GM12873 (cell line): ENCODE measurements at regions not wholly inside any gene's neighbourhood (a gene's known extent, or its start where the extent isn't known, plus 50 kb on each side); places are given as distances from the start of the nearest gene placed in this dataset.
A peak's percentile ranks its signal among the peaks of the same experiment; 100 is the strongest.

Experiments used
- TF ChIP-seq, protein P1 (sequence below): IDR thresholded peaks from 2 replicates; pipeline ENCODE4 v1.5.1; 2012; ENCODE audit warnings: low read depth, mild to moderate bottlenecking, moderate library complexity, low read length, control low read depth; ENCODE audit not compliant: insufficient read depth; ENCODE audit errors: missing control alignments

DNA sequence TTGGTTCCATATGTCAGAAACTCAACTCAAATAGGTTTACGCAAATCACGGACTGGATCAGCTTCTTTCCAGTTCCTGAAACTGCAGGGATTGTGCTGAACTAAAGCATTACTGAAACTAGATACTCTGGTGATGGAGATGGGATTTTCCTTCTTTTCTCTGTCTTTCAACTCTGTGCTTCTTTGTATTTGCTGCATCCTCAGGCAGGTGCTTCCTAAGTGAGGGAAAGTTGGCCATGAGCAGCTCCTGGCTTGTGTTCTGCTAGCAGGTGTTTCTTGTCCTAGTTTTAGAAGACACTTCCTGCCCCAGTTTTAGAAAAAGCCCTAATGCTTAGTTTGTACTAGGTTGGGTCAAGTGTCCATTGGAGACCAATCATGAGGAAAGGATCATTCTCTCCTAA, 86.7 kb upstream of the USP24 start:
- TF ChIP-seq, protein P1, sequence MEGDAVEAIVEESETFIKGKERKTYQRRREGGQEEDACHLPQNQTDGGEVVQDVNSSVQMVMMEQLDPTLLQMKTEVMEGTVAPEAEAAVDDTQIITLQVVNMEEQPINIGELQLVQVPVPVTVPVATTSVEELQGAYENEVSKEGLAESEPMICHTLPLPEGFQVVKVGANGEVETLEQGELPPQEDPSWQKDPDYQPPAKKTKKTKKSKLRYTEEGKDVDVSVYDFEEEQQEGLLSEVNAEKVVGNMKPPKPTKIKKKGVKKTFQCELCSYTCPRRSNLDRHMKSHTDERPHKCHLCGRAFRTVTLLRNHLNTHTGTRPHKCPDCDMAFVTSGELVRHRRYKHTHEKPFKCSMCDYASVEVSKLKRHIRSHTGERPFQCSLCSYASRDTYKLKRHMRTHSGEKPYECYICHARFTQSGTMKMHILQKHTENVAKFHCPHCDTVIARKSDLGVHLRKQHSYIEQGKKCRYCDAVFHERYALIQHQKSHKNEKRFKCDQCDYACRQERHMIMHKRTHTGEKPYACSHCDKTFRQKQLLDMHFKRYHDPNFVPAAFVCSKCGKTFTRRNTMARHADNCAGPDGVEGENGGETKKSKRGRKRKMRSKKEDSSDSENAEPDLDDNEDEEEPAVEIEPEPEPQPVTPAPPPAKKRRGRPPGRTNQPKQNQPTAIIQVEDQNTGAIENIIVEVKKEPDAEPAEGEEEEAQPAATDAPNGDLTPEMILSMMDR, result no peak

DNA sequence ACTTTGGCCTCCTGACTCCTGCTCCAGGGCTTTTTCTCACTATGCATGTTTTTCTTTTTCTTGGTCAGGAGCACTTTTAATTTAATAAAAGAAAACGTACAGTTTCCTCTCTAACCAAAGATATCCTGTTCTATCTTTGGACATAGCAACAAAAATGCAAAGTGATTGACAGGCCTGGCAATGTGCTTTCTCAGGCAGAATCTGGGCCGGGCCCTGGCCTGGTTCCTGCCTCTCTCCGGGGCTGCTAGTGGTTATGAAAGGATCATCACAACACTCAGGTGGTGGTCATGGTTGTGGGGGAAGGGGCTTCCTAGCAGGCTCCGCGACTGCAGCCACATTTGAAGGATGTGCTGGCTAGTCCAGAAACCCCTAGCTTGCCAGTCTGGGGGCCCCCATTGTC, 85.8 kb upstream of the USP24 start:
- TF ChIP-seq, protein P1, result no peak

GRCh38 chr1:55298167-55298894, 83.2 kb upstream of the USP24 start:
- TF ChIP-seq, protein P1, result no peak

- TF ChIP-seq, protein P1, result peak; percentile 35
Observed at GRCh38 chr1:55289614-55290013, 74.5 kb upstream of the USP24 start.

DNA sequence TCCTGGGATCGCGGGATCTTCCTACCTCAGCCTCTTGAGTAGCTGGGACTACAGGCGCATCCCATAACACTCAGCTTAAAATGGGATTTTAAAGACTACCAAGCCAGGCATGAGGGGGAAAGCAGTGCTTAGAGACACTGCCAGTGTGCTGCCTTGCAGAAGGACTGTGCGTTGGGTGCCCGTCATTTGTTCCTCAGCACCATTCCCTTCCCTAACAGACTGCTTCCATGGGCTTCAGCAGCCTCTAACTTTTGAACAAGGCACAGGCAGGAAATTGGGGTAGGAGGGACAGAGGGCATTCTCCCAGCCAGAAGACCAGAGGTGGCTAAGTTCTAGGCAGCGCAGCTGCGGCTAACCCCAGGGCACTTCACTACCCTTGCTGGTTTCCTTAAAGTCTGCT, 73.9 kb upstream of the USP24 start:
- TF ChIP-seq, protein P1, result no peak

- TF ChIP-seq, protein P1, result no peak
Observed at GRCh38 chr1:55288245-55288644, 73.1 kb upstream of the USP24 start.

DNA sequence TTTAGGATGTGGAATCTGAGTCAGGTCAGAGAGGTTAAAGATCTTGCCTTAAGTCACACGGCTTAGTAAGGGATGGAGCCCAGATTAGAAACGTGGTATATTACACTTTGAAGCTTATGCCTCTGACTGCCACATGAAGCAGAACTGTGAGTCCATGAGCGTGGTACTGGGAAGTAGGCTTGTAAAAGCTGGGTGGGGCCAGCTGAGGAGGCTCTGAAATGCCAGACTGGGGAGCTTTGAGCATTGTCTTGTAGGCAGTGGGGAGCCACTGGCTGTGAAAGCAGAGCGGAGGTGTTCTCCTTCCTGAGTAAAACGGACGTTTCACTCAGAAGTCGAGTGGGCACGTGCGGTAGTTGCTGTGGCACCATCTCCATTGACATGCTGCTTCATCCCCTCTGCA, 72.6 kb upstream of the USP24 start:
- TF ChIP-seq, protein P1, result no peak
